Renal cortex interstitium (tissue), 11 donors: ENCODE measurements at regions not wholly inside any gene's neighbourhood (a gene's known extent, or its start where the extent isn't known, plus 50 kb on each side); places are given as distances from the start of the nearest gene placed in this dataset.
"Not testable (repeated sequence)": the region's sequence is repeated elsewhere in the genome, so short reads cannot be mapped to it uniquely, and the experiment has no call there.

Experiments
- DNase-seq, 11 donors: peaks; one replicate each; pipeline ENCODE4 v3.0.0-alpha.2; 2013; ENCODE audit warnings: low read depth in 9 of 11, low spot score in 4 of 11; ENCODE audit errors: extremely low read depth in 1 of 11

DNA sequence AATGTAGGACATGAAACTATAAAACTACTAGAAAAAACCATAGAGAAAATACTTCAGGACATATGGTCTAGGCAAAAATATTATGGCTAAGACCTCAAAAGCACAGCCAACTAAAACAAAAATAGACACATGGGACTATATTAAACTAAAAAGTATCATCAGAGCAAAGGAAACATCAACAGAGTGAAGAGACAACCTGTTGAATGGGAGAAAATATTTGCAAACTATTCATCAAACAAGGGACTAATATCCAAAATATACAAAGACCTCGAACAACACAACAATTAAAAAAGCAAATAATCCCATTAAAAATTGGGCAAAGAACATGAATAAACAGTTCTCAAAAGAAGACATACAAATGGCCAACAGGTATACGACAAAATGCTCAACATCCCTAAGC, 210.9 kb downstream of the PCSK1 start:
- DNase-seq = no peak

DNA sequence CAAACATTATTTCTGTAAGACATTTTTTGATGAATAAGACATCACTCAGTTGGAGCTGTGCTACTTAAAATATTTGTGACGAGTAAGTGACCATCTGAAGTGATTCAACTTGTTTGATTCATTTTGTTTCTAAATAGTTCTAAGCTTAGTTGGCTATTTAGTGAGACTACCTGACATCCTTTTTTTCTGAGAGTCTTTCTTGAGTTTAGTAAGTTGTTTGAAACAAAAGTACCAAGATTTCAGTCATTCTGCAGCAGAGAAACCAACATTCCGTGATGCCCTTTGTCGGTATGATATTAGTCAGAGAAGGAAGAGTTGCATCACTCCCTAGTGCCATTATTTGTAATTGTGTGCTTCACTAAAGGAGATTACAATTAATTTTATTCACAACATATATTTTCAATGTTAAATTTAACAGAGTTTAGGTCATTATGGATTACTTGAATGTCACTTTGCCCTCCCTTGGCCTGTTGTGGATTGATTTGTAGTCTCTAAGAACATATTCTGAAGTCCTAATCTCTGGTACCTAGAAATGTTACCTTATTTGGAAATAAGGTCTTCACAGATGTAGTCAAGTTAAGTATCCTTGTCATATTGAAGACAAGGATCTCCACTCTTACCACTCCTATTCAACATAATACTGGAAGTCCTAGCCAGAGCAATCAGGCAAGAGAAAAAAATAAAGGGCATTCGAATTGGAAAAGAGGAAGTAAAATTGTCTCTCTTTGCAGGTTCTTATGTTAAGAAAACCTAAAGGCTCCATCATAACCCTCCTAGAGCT, 212.2 kb downstream of the PCSK1 start:
- DNase-seq = no peak

DNA sequence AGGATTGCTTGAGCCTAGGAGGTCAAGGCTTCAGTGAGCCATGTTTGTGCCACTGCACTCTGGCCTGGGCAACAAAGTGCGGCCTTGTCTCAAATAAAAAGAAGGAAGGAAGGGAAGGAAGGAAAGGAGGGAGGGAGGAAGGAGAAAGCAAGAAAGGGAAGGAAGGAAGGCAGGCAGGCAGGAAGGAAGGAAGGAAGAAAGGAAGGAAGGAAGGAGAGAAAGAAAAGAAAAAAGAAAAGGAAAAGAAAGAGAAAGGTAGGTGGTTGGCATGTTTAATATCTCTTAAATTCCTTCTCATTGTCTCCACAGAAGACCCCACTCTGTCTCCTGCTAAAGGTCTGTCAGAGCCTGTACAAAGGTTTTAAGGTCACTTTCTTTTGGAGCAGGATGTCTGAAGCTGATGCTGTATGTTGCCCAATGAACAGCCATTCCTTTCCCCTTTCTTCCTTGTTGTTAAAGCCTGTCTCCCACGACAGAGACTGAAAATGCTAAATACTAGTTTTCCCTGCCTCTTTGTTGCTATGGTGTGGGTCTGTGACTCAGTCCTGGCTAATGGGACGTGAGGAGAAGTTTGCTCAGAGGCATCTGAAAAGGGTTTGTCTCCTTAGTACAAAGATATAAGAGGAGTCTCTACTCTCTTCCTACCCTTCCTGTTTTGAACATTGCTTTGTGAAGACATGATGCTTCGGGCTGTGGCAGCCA, 213.3 kb downstream of the PCSK1 start:
- DNase-seq = no peak

DNA sequence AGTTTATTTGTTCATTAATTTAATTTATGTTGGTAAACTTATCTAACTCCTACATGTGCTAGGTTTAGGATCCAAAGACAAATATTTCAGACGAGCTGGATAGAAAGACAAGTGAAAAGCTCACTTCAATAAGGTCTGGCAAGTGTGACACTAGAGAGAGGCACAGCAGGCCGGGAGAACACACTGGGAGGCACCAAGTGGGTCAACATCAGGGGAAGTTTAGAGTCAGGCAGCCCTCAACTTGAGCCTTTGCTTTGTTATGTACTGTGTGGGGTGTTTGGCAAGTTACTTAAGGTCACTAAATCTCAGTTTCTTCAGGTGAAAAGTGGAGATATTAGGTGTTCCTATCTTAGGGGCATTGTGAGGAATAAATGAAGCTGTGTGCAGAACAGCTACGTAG, 214.4 kb downstream of the PCSK1 start:
- no peak for DNase-seq

DNA sequence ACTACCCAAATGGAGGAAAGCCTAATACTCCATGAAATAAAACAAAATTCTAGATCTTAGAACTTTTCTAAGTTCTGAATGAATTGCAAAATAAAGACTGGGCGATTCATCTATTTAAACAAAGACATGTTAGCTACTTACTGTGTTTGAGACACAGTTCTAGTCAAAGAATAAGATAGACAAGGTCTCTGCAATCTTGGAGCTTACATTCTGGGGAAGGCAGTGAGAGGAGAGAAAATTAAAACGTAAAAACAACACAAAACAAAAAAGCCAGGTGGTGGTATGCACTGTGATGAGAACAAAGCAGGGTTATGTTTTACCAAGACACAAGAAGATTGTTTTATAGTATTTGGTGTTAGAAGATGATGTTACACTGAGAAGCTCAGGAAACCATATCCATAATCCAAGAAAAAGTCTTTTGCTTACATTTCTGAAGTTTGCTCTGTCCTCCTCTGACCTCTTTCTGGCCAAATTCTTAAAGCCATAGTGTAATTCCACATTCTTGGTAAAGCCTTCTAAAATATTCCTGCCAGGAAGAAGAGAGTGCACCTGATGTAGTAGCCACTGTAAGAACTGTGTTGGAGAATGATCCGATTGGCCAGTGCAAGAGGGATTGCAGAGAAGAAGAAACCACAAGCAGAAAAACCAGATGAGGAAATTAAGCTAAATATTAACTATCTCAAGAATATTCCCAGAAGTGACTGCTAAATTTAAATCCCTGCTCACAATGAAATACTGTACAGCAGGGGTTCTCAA, 218.4 kb downstream of the PCSK1 start:
- DNase-seq = no peak

DNA sequence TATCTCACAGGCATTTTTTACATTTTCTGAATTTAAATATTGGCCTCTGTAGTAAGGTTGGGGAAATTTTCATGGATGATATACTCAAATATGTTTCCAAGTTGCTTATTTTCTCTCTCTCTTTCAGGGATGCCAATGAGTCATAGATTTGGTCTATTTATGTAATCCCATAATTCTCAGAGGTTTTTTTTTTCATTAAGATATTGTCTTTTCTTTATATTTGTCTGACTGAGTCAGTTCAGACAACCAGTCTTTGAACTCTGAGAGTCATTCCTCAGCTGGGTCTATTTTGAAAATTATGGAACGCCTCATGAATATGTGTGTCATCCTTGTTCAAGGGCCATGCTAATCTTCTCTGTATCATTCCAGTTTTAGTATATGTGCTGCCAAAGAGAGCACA, 223.2 kb downstream of the PCSK1 start:
- no peak for DNase-seq

DNA sequence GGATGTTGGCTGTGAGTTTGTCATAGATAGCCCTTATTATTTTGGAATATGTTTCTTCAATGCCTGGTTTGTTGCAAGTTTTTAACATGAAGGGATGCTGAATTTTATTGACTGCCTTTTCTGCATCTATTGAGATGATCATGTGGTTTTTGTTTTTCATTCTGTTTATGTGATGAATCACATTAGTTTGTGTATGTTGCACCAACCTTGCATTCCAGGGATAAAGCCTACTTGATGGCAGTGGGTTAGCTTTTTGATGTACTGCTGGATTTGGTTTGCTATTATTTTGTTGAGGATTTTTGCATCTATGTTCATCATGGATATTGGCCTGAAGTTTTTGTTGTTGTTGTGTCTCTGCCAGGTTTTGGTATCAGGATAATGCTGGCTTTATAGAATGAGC, 225.6 kb downstream of the PCSK1 start:
- DNase-seq = no peak

DNA sequence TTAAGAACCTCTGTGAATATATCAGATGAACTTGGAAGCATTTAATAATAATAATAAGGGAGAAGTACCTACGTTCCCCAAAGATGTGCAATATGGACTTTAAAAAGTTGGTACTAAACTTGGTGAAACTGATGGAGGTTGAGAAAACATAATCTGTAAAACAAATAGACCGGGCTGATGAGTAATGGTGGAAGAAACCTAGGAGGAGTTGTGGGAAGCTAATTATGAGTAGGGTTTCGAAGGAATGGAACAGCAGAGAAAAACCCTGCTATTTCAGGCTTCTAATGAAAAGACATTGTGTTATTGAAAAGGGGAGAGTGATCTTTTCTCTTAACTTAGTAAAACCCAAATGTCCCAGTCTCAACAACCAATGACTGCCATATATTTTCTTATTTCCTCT, 229.3 kb downstream of the PCSK1 start:
- no peak for DNase-seq

DNA sequence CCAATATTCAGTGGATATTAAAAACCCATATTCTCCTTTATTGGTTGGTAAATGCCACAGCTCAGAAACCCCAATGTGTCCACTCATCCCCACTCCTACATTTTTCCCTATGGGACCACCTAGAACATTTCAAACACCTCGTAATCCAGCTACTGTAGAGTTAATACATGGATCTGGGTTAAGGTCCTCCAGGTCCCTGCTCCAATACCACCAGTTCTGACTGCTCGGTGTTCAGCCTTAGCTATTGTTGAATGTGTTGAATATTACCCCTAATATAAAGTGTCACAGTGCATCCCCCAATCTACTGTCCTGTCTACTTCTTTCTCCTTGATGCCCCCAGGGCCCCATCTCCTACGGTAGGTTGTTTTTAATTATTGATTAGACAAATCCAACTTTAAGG, 231.5 kb downstream of the PCSK1 start:
- no peak for DNase-seq

DNA sequence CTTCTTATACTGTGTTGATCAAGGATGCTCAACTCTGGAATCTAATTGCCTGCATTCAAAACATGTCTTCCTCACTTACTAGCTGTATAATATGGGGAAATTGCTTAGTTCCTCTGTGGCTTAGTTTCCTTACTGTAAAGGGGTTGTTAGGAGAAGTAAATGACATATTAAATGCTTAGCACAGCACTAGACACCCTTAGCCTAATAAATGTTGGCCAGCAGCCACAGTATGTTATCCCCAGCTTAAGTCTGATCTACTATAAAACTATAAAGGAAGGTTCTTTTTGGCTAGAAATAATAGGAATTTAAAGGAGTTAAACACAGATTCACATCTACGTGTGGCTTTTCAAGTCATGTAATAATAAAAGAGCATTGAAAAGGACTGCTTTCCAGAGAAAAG, 232.4 kb downstream of the PCSK1 start:
- DNase-seq = no peak

DNA sequence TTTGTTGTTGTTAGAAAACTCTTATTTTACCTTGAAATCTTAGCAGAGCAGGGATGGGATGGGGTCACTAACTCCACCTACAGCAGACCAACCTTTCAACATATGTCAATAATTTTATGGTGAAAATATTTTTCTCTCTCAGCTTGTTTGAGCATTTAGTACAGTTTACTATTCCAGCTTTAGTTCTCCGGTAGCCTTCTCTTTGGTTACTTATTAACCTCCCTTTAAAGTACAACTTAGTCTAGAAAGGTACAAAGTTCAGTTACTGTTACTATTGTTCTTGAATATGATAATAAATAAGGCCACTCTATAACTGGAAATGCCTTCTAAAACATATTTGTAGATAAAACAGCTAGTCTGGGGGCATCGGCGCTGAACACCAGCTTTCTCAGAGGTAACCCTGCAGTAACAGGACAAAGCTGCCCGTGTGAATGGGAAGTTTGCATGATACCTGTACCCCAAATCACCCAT, 233.3 kb downstream of the PCSK1 start:
- DNase-seq = peak in 2 of 11 donors; percentile 5 to 15

DNA sequence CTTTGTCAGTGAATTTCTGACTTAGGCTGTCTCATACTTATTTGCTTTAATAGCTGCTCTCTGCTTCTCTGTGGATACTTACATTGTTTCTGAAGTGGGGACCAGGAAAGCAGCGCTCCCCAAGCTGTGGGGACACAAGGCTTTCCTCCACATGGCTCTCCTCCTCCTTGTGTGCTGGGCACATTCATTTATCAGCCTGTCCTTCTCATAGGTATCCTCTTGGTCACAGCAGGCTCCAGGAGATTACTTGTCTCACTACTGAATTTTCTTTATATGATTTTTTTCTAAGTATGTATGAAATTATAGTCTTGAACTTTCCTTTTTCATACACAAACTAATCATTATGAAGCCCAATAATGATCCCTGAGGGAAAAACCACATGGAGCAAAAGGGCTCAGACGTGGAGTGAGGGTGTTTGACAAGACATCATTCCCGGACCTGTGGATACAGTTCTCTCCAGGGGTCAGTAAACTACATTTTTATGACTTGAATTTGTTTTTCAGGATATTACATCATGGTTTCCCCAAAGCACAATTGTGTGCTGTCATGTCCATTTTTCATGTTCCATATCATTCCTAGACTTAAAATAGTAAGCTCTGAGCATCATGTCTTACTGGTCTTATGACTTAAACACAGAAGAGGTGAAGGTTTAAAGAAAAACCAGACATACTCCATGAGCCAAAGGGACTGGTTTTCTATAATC, 234.5 kb downstream of the PCSK1 start:
- no peak for DNase-seq

DNA sequence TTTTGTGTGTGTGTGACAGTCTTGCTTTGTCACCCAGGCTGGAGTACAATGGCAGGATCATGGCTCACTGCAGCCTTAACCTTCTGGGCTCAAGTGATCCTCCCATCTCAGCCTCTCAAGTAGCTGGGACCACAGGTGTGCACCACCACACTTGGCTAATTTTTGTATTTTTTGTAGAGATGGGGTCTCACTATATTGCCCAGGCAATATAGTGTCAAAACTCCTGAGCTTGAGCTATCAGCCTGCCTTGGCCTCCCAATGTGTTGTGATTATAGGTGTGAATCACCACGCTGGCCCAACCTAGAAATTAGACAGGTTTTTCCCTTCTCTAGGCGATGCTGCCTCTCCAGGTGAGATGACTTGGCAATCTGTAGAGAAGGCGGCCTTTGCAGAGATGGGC, 235.3 kb downstream of the PCSK1 start:
- DNase-seq = not testable (repeated sequence)

DNA sequence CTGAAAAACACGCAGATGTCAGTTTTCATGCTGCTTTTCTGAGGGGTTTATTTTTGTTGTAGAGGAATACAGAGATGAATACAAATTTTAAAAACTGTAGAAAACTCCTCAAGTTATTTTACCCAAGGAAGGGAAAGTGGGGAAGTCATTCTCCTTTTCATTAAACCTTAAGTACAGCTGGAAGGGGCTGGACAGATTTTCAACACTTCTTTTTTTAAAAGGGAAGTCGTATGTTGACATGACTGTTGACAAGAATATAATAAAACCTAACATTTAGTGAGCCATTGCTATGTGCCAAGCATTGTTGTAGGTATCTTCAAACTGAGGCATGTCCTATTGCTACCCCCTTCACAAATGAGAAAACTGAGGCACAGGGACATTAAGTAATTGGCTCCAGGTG, 235.7 kb upstream of the ELL2 start:
- DNase-seq = no peak

DNA sequence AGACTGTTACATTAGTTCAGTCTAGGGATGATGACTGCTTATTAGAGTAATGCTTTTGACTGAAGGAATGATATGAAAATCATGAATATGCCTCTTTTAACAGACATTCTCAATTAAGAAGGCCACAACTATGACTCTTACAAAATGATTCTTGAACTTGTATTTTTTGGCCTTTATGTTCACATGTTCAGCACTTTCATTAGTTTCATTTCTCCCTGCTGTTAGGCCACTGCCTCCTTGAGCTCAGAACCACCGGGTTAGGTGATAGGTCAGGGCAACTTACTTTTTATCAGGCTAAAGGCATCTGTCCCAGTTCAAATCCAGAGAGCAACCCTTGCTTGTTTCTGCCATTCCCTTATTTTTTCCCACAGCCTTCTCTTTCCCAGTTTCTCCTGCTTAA, 235.2 kb upstream of the ELL2 start:
- no peak for DNase-seq

DNA sequence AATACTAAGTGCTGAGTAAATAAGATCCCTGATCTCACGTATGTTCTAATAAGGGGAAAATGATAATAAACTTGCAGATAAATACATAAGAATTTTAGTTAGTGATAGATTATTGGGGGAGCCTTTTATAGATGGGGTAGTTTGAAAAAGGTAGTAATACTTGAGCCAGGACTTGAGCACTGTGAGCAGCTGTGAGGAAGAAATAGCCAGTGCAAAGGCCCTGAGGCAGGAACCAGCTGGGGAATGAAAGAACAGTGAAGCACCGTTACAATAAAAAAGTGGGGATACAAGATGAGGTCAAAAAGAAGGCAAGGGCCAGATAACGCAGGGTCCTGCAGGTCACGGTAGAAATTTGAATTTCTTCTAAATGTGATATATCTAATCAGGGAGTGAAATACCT, 234.8 kb upstream of the ELL2 start:
- DNase-seq = no peak

DNA sequence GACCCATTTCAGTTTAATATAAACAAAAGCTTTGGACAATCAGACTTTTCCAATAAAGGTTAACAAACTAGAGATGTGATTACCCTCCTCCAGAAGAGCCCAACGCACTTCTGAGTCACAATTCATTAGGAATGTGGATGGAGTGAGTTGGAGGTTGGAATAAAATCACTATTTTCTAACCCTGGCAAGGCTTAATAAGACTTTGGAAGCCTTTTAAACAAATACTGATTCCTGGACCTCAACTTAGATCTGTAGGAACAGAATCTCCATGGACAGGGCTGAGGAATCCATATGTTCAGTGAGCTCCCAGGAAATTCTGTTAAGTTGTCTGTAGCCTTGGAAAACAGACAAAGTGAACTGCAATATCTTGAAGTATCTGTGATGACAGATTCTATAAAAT, 233.5 kb upstream of the ELL2 start:
- no peak for DNase-seq

DNA sequence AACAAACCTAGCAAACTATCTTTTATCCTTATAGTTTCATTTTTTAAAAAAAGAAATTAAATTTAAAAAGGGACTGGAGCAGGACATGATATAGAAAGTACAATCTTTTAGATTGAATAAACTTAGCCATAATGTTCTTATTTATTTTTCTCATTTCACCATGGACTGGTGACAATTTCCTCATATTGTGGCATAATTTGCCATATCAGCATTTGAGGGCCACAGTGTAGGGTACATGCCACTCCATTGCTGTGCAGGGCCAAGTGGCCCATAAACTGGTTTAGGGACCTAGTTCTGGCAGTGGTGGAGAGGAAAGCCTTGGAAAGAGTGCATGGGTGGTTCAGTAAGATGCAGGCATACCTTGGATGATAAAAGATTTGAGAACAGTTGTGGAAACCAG, 232.9 kb upstream of the ELL2 start:
- no peak for DNase-seq

DNA sequence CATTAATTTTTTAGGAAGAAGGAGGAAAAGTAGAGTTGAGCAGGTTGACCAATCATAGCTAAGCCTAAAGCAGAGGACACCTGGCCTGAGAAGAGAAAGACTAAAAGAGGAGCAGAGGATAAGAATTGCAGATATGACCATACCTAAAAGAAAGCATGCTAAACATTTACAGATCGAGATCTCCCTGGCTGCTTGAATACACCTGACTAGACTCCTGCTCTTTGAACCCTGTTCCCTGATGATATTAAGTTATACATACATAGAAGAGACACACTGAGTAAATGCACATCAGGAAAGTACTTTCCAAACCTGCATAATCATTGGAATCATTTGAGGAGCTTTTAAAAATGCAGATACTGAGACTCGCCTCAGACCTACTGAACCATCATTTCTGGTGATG, 232.3 kb upstream of the ELL2 start:
- no peak for DNase-seq

DNA sequence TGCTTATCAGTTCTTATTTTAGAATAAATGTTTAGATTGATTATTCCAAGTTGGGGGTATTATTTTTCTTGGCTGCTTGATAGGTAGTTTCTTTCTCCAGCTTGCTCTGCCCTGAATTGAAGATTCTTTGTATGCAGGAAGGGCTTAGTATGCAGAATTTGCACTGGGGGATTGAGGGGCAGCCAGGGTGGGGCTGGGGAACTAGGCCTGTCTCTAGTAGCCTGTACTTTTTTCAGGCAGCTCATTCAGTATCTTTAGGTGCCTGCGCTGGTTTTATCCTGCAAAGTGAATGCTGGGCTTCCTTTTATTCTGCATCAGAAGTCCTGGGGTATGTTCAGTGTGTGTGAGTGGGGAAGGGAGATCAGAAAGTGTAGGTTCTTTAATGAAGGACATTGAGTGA, 228.3 kb upstream of the ELL2 start:
- DNase-seq = no peak
